Smooth muscle cell (in vitro differentiated cells): ENCODE measurements at regions not wholly inside any gene's neighbourhood (a gene's known extent, or its start where the extent isn't known, plus 50 kb on each side); places are given as distances from the start of the nearest gene placed in this dataset.

Source experiments
- DNase-seq: peaks from one replicate; lab custom pipeline; 2025; ENCODE audit not compliant: unreplicated experiment; lab: John Stamatoyannopoulos, UW
- H2AFZ ChIP-seq: fragments of 200-600 bp; sonication (generic); 2 replicates; pipeline ENCODE4 v1.6.0; 2016; ENCODE audit warnings: antibody characterized with exemption, low read depth, mild to moderate bottlenecking
- H3F3A ChIP-seq: fragments of 200-600 bp; sonication (generic); 2 replicates; pipeline ENCODE4 v1.6.0; 2017; ENCODE audit warnings: antibody characterized with exemption, low read depth
- H3K27ac ChIP-seq: fragments of 200-600 bp; sonication (generic); 2 replicates; pipeline ENCODE4 v1.5.1; 2016; ENCODE audit warnings: low read depth, mild to moderate bottlenecking
- H3K27me3 ChIP-seq: fragments of 200-600 bp; sonication (generic); 2 replicates; pipeline ENCODE4 v1.6.1; 2016; ENCODE audit warnings: low read depth, mild to moderate bottlenecking
- H3K36me3 ChIP-seq: fragments of 200-600 bp; sonication (generic); 2 replicates; pipeline ENCODE4 v1.5.1; 2016; ENCODE audit warnings: low read depth
- H3K4me1 ChIP-seq: fragments of 200-600 bp; sonication (generic); 2 replicates; pipeline ENCODE4 v1.5.1; 2016; ENCODE audit warnings: low read depth
- H3K4me2 ChIP-seq: fragments of 200-600 bp; sonication (generic); 2 replicates; pipeline ENCODE4 v1.6.0; 2016; ENCODE audit warnings: mild to moderate bottlenecking
- H3K4me3 ChIP-seq: fragments of 200-600 bp; sonication (generic); 2 replicates; pipeline ENCODE4 v1.5.1; 2016; ENCODE audit warnings: mild to moderate bottlenecking
- H3K79me2 ChIP-seq: fragments of 200-600 bp; sonication (generic); 2 replicates; pipeline ENCODE4 v1.6.0; 2016; ENCODE audit warnings: low read depth, mild to moderate bottlenecking
- H3K9ac ChIP-seq: fragments of 200-600 bp; sonication (generic); 2 replicates; pipeline ENCODE4 v1.6.0; 2016; ENCODE audit warnings: low read depth
- H3K9me3 ChIP-seq: fragments of 200-600 bp; sonication (generic); replicated peaks from 2 replicates; pipeline ENCODE4 v1.5.1; 2016; ENCODE audit warnings: low read depth
- H4K20me1 ChIP-seq: fragments of 200-600 bp; sonication (generic); 2 replicates; pipeline ENCODE4 v1.6.0; 2016; ENCODE audit warnings: low read depth
- CTCF ChIP-seq: fragments of 200-600 bp; sonication (generic); IDR thresholded peaks from 2 replicates; pipeline ENCODE4 v1.5.1; 2017; ENCODE audit warnings: borderline replicate concordance, mild to moderate bottlenecking, antibody characterized with exemption; ENCODE audit not compliant: insufficient read depth, poor library complexity, severe bottlenecking
- WGBS: methylation state at CpG from one replicate; pipeline ENCODE4 v1.1.7; 2016; ENCODE audit warnings: low lambda C conversion rate; 5-methylcytosine and 5-hydroxymethylcytosine counted together

- H3K27ac ChIP-seq, result no peak overlapping the region
- no peaks in the 10 kb centered on the region for H4K20me1 ChIP-seq
- DNase-seq, result no peak
- H3K9me3 ChIP-seq, result no peaks in the 10 kb centered on the region
- no peaks in the 10 kb centered on the region for H3F3A ChIP-seq
- no peak overlapping the region for H3K4me2 ChIP-seq
- H2AFZ ChIP-seq, result no peak overlapping the region
- H3K9ac ChIP-seq, result no peak overlapping the region
- H3K4me1 ChIP-seq, result no peaks in the 10 kb centered on the region
- WGBS, result 64% methylated on average over 1 of the region's 1 CpG
- no peak for TF ChIP-seq CTCF
- H3K4me3 ChIP-seq, result no peak overlapping the region
- H3K27me3 ChIP-seq, result no peaks in the 10 kb centered on the region
- no peaks in the 10 kb centered on the region for H3K36me3 ChIP-seq
- H3K79me2 ChIP-seq, result no peaks in the 10 kb centered on the region
These were observed 484.1 kb upstream of the VRK2 start for GRCh38 chr2:57562495-57562894.

- Histone ChIP-seq H3F3A (no peaks in the 10 kb centered on the region), H3K79me2 (no peaks in the 10 kb centered on the region), H3K4me3 (no peak overlapping the region), H3K36me3 (no peaks in the 10 kb centered on the region), H3K9ac (no peak overlapping the region), H2AFZ (no peak overlapping the region), H3K4me2 (no peak overlapping the region), H3K27ac (no peak overlapping the region), H3K27me3 (no peaks in the 10 kb centered on the region), H3K4me1 (no peaks in the 10 kb centered on the region), H4K20me1 (no peaks in the 10 kb centered on the region), H3K9me3 (no peaks in the 10 kb centered on the region)
- no peak for DNase-seq
- no peak for TF ChIP-seq CTCF
- 93% methylated on average over 3 of the region's 3 CpGs for WGBS
These were observed 483.6 kb upstream of the VRK2 start for GRCh38 chr2:57563015-57563414.

GRCh38 chr2:57567245-57567644 lies 479.4 kb upstream of the VRK2 start:
- H3K9me3 ChIP-seq, result no peaks in the 10 kb centered on the region
- no peak overlapping the region for H3K27ac ChIP-seq
- no peak for TF ChIP-seq CTCF
- no peak overlapping the region for H3K4me3 ChIP-seq
- no peaks in the 10 kb centered on the region for H3K36me3 ChIP-seq
- no peak overlapping the region for H2AFZ ChIP-seq
- H3K79me2 ChIP-seq, result no peaks in the 10 kb centered on the region
- H3K27me3 ChIP-seq, result no peaks in the 10 kb centered on the region
- no peak overlapping the region for H3K9ac ChIP-seq
- DNase-seq, result no peak
- no peaks in the 10 kb centered on the region for H4K20me1 ChIP-seq
- H3K4me2 ChIP-seq, result no peak overlapping the region
- no peaks in the 10 kb centered on the region for H3K4me1 ChIP-seq
- no peaks in the 10 kb centered on the region for H3F3A ChIP-seq

- no peak for TF ChIP-seq CTCF
- no peak for DNase-seq
- Histone ChIP-seq H3K4me2 (no peak overlapping the region), H2AFZ (no peak overlapping the region), H3K9ac (no peak overlapping the region), H3K4me3 (no peak overlapping the region), H3K79me2 (no peaks in the 10 kb centered on the region), H3K27ac (no peak overlapping the region), H3F3A (no peaks in the 10 kb centered on the region), H3K36me3 (no peaks in the 10 kb centered on the region), H4K20me1 (no peaks in the 10 kb centered on the region), H3K27me3 (no peaks in the 10 kb centered on the region), H3K9me3 (no peaks in the 10 kb centered on the region), H3K4me1 (no peaks in the 10 kb centered on the region)
These were observed 477.2 kb upstream of the VRK2 start for GRCh38 chr2:57569396-57569795.
